A549 (cell line): ENCODE measurements at regions not wholly inside any gene's neighbourhood (a gene's known extent, or its start where the extent isn't known, plus 50 kb on each side); places are given as distances from the start of the nearest gene placed in this dataset.

Experiments
- ATAC-seq, 2 experiments: fragments of 200-7000 bp in 1 of 2; fragments of >200 bp in 1 of 2; cut with Nextera tagmentation in 1 of 2; cut with Tn5 transposase in 1 of 2; 3 replicates each; pipeline versions ENCODE4 v1.8.0 to v1.9.1; 2018 to 2020; ENCODE audit warnings: mild to moderate bottlenecking in 1 of 2, moderate library complexity in 1 of 2
- CTCF ChIA-PET: fragments of 300-600 bp; sonication (Branson Sonifier 250); formaldehyde crosslinking; extraction: SDS; loops from one replicate; lab custom pipeline; 2021; ENCODE audit warnings: antibody characterized with exemption, inconsistent platforms; lab: Yijun Ruan, JAX
- POLR2A ChIA-PET: fragments of 350-600 bp; formaldehyde crosslinking; extraction: SDS; loops from one replicate; lab custom pipeline; 2021; ENCODE audit warnings: antibody characterized with exemption, inconsistent platforms; lab: Yijun Ruan, JAX
- DNase-seq, 2 experiments: peaks; one replicate each; pipeline versions ENCODE4 v3.0.0 to v3.0.0-alpha.2; 2011 to 2016; ENCODE audit warnings: low read depth in 1 of 2, low spot score in 1 of 2
- FAIRE-seq: peaks from 2 replicates; lab custom pipeline; 2011; peaks lifted over from hg19 to GRCh38; lab: Jason Lieb, UNC
- H3K27ac ChIP-seq, 2 experiments: fragments of >200 bp; sonication (Bioruptor Twin); formaldehyde crosslinking; 3 replicates each; pipeline ENCODE4 v1.5.1; 2016 to 2017
- H3K4me1 ChIP-seq: fragments of >200 bp; sonication (Bioruptor Twin); formaldehyde crosslinking; 3 replicates; pipeline ENCODE4 v1.6.1; 2016
- H3K4me2 ChIP-seq: fragments of >200 bp; sonication (Bioruptor Twin); formaldehyde crosslinking; 3 replicates; pipeline ENCODE4 v1.6.1; 2016
- H3K4me3 ChIP-seq: fragments of >200 bp; sonication (Bioruptor Twin); formaldehyde crosslinking; 3 replicates; pipeline ENCODE4 v1.5.1; 2016
- H3K9me3 ChIP-seq: fragments of >200 bp; sonication (Bioruptor Twin); formaldehyde crosslinking; 3 replicates; pipeline ENCODE4 v1.6.1; 2016
- ATOH8 ChIP-seq: fragments of 250-450 bp; sonication (Bioruptor Pico); IDR thresholded peaks from 2 replicates; pipeline ENCODE4 v1.5.0; 2020; ENCODE audit warnings: low read depth, mild to moderate bottlenecking, moderate library complexity
- CHD2 ChIP-seq: fragments of 150-350 bp; IDR thresholded peaks from 2 replicates; pipeline ENCODE4 v1.6.1; 2014; ENCODE audit warnings: low read length; ENCODE audit not compliant: partially characterized antibody
- CHD4 ChIP-seq: fragments of 200-600 bp; sonication (generic); IDR thresholded peaks from 2 replicates; pipeline ENCODE4 v1.6.1; 2016; ENCODE audit warnings: antibody characterized with exemption, mild to moderate bottlenecking, borderline replicate concordance
- E2F6 ChIP-seq: IDR thresholded peaks from 2 replicates; pipeline ENCODE4 v1.6.1; 2012; ENCODE audit warnings: low read depth, borderline replicate concordance
- EHF ChIP-seq: fragments of 250-450 bp; sonication (Bioruptor Pico); IDR thresholded peaks from 2 replicates; pipeline ENCODE4 v1.5.0; 2020; ENCODE audit warnings: mild to moderate bottlenecking
- FOSL2 ChIP-seq, 2 experiments: fragments of 450-650 bp in 1 of 2; fragments of >200 bp in 1 of 2; sonication (Bioruptor Twin) in 1 of 2; formaldehyde crosslinking; IDR thresholded peaks; 2 replicates each; pipeline versions ENCODE4 v1.5.0 to v1.6.1; 2016 to 2020; ENCODE audit warnings: mild to moderate bottlenecking in 1 of 2, moderate library complexity in 1 of 2
- HDAC2 ChIP-seq: fragments of 200-600 bp; sonication (generic); IDR thresholded peaks from 2 replicates; pipeline ENCODE4 v1.6.1; 2016
- HOXB5 ChIP-seq: fragments of 250-450 bp; sonication (Bioruptor Pico); IDR thresholded peaks from 2 replicates; pipeline ENCODE4 v1.5.0; 2020; ENCODE audit warnings: mild to moderate bottlenecking, moderate library complexity
- KDM5A ChIP-seq: fragments of 200-600 bp; sonication (generic); IDR thresholded peaks from 2 replicates; pipeline ENCODE4 v1.6.1; 2016; ENCODE audit warnings: antibody characterized with exemption, mild to moderate bottlenecking
- MYC ChIP-seq: IDR thresholded peaks from 2 replicates; pipeline ENCODE4 v1.6.1; 2012; ENCODE audit warnings: mild to moderate bottlenecking, inconsistent platforms, low read length, improper control_type of control experiment, borderline replicate concordance
- NFE2L2 ChIP-seq: fragments of 150-350 bp; conservative IDR thresholded peaks from 2 replicates; pipeline ENCODE4 v1.6.1; 2014; ENCODE audit warnings: low read length
- NPAS2 ChIP-seq: fragments of 250-450 bp; sonication (Bioruptor Pico); IDR thresholded peaks from 2 replicates; pipeline ENCODE4 v1.8.0; 2022; ENCODE audit warnings: mild to moderate bottlenecking, moderate library complexity, borderline replicate concordance
- POLR2A ChIP-seq: IDR thresholded peaks from 2 replicates; pipeline ENCODE4 v1.6.1; 2012; ENCODE audit warnings: mild to moderate bottlenecking, low read length
- POLR2AphosphoS2 ChIP-seq: conservative IDR thresholded peaks from 2 replicates; pipeline ENCODE4 v1.6.1; 2012; ENCODE audit warnings: low read length, improper control_type of control experiment, inconsistent platforms
- RAD21 ChIP-seq, 2 experiments: fragments of >200 bp in 1 of 2; sonication (Bioruptor Twin) in 1 of 2; formaldehyde crosslinking in 1 of 2; IDR thresholded peaks in 1 of 2; conservative IDR thresholded peaks in 1 of 2; 2 replicates in 1 of 2; 3 replicates in 1 of 2; pipeline ENCODE4 v1.6.1; 2012 to 2018; ENCODE audit warnings: inconsistent platforms in 1 of 2
- RFX5 ChIP-seq: fragments of 450-650 bp; IDR thresholded peaks from 2 replicates; pipeline ENCODE4 v1.7.1; 2014; ENCODE audit warnings: antibody characterized with exemption, mild to moderate bottlenecking, moderate library complexity
- TP53 ChIP-seq: fragments of 250-450 bp; sonication (Bioruptor Pico); IDR thresholded peaks from 2 replicates; pipeline ENCODE4 v1.5.0; 2021; ENCODE audit warnings: mild to moderate bottlenecking, moderate library complexity
- ZNF302 ChIP-seq: fragments of 250-450 bp; sonication (Bioruptor Pico); IDR thresholded peaks from 2 replicates; pipeline ENCODE4 v1.9.0; 2021; ENCODE audit warnings: inconsistent platforms, mild to moderate bottlenecking, moderate library complexity
- ZSCAN20 ChIP-seq: fragments of 250-450 bp; sonication (Bioruptor Pico); IDR thresholded peaks from 2 replicates; pipeline ENCODE4 v1.8.0; 2022; ENCODE audit warnings: mild to moderate bottlenecking, moderate library complexity
- WGBS: methylation state at CpG from one replicate; pipeline ENCODE4 v1.1.6; 2017; ENCODE audit errors: missing lambda C conversion rate; 5-methylcytosine and 5-hydroxymethylcytosine counted together
- TF ChIP-seq, protein P1 (sequence below): IDR thresholded peaks from 2 replicates; pipeline ENCODE4 v1.6.1; 2012
- TF ChIP-seq, protein P2 (sequence below): IDR thresholded peaks from 2 replicates; pipeline ENCODE4 v1.6.1; 2012
- TF ChIP-seq, protein P3 (sequence below): fragments of 200-600 bp; sonication (generic); IDR thresholded peaks from 2 replicates; pipeline ENCODE4 v1.6.1; 2016; ENCODE audit warnings: antibody characterized with exemption, mild to moderate bottlenecking, moderate library complexity

GRCh38 chr5:1692381-1692780, 107.3 kb downstream of the MRPL36 start:
- TF ChIP-seq ZNF302 (CRISPR knock-in tag) (no peak), CHD4 (no peak), HOXB5 (CRISPR knock-in tag) (no peak), RAD21 (conservative IDR thresholded peaks at IDR 0.05 in 1 of 2, IDR thresholded peaks at IDR 0.05 in 1 of 2) (no peak), ZSCAN20 (CRISPR knock-in tag) (no peak), EHF (CRISPR knock-in tag) (no peak), RFX5 (no peak), MYC (no peak), FOSL2 (IDR thresholded peaks at IDR 0.05) (no peak), FOSL2 (CRISPR knock-in tag; IDR thresholded peaks at IDR 0.05) (no peak), ATOH8 (CRISPR knock-in tag) (no peak), NFE2L2 (no peak), TP53 (CRISPR knock-in tag) (no peak), NPAS2 (CRISPR knock-in tag) (no peak), CHD2 (no peak), POLR2A (no peak)
- TF ChIP-seq, protein P1, sequence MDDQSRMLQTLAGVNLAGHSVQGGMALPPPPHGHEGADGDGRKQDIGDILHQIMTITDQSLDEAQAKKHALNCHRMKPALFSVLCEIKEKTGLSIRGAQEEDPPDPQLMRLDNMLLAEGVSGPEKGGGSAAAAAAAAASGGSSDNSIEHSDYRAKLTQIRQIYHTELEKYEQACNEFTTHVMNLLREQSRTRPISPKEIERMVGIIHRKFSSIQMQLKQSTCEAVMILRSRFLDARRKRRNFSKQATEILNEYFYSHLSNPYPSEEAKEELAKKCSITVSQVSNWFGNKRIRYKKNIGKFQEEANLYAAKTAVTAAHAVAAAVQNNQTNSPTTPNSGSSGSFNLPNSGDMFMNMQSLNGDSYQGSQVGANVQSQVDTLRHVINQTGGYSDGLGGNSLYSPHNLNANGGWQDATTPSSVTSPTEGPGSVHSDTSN, result no peak
- TF ChIP-seq, protein P2, sequence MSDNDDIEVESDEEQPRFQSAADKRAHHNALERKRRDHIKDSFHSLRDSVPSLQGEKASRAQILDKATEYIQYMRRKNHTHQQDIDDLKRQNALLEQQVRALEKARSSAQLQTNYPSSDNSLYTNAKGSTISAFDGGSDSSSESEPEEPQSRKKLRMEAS, result no peak
- TF ChIP-seq, all 56 proteins: peak for 0
- DNase-seq (no peak), ATAC-seq (no peak), FAIRE-seq (no peak)
- Histone ChIP-seq H3K4me3 (no peak overlapping the region), H3K4me1 (no peaks in the 10 kb centered on the region), H3K9me3 (0 out of 3 replicates have a peak, but pooled peaks cover 3% of the 10 kb centered on the region), H3K27ac (no peak overlapping the region), H3K4me2 (no peak overlapping the region)
- WGBS, result 5% methylated on average over 2 of the region's 2 CpGs
- ChIA-PET POLR2A (no interaction called here), CTCF (interaction anchor here (0.9 kb wide), 1 partner anchor 10 kb away, joined by 3 read pairs; no protein-coding TSS in a partner anchor)

DNA sequence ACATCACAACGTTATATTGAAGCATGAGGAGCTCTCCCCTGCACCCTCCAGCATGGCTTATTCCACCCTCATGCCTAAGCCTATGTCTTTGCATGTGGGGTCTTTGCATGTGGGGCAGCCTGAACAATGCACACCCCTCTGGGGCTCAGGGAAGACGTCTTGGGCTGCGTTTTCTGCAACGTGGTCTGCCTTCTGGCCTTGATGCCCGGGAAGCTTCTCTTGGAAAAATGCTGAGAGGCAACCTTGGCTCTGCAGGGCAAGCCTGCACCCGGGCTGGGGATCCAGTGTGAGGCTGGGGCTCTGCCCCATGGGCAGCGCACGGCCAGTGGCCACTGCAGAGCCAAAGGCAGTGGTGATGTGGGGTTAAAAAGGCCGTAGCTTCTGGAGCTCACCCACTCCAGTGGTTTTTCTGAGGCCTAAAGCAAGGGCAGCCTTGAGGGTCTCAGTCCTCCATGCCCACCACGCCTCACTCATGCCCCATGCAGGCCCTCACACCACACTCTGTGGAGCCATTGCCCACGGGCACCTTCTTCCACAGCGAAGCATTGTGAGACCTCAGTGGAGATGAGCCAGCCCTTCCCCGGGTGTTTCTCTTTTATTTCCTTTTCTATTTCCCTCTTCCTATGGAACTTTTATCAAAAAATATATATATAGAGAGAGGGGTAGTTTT, 112.2 kb downstream of the MRPL36 start:
- CTCF ChIA-PET, result interaction anchor here (0.6 kb wide), 1 partner anchor 550 kb away, joined by 3 read pairs; no protein-coding TSS in a partner anchor
- no peak for DNase-seq
- Histone ChIP-seq H3K9me3 (no peaks in the 10 kb centered on the region), H3K27ac (no peak overlapping the region), H3K4me2 (no peak overlapping the region), H3K4me3 (no peak overlapping the region), H3K4me1 (no peaks in the 10 kb centered on the region)
- 22% methylated on average over 9 of the region's 13 CpGs for WGBS
- no peak for TF ChIP-seq ZNF302 (CRISPR knock-in tag)
- TF ChIP-seq, protein P3, sequence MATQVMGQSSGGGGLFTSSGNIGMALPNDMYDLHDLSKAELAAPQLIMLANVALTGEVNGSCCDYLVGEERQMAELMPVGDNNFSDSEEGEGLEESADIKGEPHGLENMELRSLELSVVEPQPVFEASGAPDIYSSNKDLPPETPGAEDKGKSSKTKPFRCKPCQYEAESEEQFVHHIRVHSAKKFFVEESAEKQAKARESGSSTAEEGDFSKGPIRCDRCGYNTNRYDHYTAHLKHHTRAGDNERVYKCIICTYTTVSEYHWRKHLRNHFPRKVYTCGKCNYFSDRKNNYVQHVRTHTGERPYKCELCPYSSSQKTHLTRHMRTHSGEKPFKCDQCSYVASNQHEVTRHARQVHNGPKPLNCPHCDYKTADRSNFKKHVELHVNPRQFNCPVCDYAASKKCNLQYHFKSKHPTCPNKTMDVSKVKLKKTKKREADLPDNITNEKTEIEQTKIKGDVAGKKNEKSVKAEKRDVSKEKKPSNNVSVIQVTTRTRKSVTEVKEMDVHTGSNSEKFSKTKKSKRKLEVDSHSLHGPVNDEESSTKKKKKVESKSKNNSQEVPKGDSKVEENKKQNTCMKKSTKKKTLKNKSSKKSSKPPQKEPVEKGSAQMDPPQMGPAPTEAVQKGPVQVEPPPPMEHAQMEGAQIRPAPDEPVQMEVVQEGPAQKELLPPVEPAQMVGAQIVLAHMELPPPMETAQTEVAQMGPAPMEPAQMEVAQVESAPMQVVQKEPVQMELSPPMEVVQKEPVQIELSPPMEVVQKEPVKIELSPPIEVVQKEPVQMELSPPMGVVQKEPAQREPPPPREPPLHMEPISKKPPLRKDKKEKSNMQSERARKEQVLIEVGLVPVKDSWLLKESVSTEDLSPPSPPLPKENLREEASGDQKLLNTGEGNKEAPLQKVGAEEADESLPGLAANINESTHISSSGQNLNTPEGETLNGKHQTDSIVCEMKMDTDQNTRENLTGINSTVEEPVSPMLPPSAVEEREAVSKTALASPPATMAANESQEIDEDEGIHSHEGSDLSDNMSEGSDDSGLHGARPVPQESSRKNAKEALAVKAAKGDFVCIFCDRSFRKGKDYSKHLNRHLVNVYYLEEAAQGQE, result no peak
- no peak for TF ChIP-seq E2F6
- no peak for TF ChIP-seq POLR2AphosphoS2
- no peak for TF ChIP-seq POLR2A
- TF ChIP-seq HDAC2, result no peak
- no peak for TF ChIP-seq KDM5A
- ATAC-seq, result 0 out of 6 replicates have a peak, but pooled peaks of 1 of the 2 experiments have one; percentile 17
- FAIRE-seq, result no peak
- POLR2A ChIA-PET, result no interaction called here
